Left ventricle myocardium inferior (tissue), 1 donor: ENCODE measurements at regions not wholly inside any gene's neighbourhood (a gene's known extent, or its start where the extent isn't known, plus 50 kb on each side); places are given as distances from the start of the nearest gene placed in this dataset.

Experiments used
- DNase-seq: peaks from one replicate; pipeline ENCODE4 v3.0.0-alpha.2; 2020
- H3K27ac ChIP-seq: fragments of 200-600 bp; replicated peaks from 2 replicates; pipeline ENCODE4 v1.8.0; 2021
- H3K27me3 ChIP-seq: fragments of 200-600 bp; 2 replicates; pipeline ENCODE4 v1.8.0; 2021; ENCODE audit warnings: low read depth
- H3K36me3 ChIP-seq: fragments of 200-600 bp; 2 replicates; pipeline ENCODE4 v1.8.0; 2021
- H3K4me1 ChIP-seq: fragments of 200-600 bp; 2 replicates; pipeline ENCODE4 v1.8.0; 2021
- H3K4me3 ChIP-seq: fragments of 200-600 bp; 2 replicates; pipeline ENCODE4 v1.8.0; 2021; ENCODE audit warnings: mild to moderate bottlenecking, moderate library complexity
- H3K9me3 ChIP-seq: fragments of 200-600 bp; replicated peaks from 2 replicates; pipeline ENCODE4 v1.8.0; 2021
- intact Hi-C: fragments of 100-400 bp; cut with micrococcal nuclease; formaldehyde crosslinking; loops from one replicate; pipeline ENCODE4 v1.11.0; 2022
- TF ChIP-seq, protein P1 (sequence below): fragments of 200-600 bp; IDR thresholded peaks from 2 replicates; pipeline ENCODE4 v1.8.0; 2021; ENCODE audit warnings: antibody characterized with exemption, mild to moderate bottlenecking, borderline replicate concordance
- donor health status: DM: no; HTN: yes; CAD: no; lungs with severe emphysema.

DNA sequence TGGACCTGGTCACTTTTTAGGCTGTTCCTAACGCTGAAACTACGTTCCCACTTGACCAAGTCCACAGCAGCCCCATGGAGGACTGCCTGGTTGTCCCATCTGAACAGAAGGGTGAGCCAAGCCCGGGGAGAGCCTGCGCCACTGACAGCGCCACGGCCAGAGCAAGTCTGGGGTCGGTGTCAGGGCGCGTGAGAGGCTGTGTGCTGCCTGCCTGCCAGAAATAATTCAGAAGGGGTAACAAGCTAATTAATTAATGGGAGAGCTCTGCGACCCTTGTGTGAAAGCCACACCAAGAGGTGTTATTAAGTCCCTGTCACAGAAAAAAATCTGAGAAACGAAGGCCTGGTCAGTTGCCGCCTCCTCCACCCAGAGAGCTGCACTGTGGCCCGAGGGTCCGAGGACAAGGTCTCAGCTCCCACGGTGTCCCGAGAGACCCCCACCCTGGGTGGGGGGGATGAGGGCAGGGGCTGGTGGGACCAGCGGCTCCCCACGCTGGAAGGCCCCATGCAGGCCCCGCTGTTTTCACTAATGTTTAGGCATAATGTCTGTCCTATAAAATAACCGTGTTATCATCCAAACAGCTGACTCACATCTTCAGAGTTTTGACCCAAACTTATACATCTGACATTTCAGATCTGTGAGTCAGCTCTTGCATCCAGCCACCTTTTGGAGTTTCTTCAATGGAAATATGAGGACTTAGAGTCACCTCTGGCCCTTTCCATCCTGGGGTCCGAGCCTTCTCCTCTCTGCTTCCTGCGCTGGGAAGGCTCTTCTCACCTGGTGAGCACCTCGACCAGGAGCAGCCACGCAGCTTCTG lies 58.5 kb downstream of the DLL1 start:
- Histone ChIP-seq H3K36me3 (no peaks in the 10 kb centered on the region), H3K4me1 (peaks cover 11% of the 10 kb centered on the region), H3K27ac (no peak overlapping the region), H3K27me3 (no peaks in the 10 kb centered on the region), H3K4me3 (no peak overlapping the region), H3K9me3 (no peaks in the 10 kb centered on the region)
- TF ChIP-seq, protein P1, sequence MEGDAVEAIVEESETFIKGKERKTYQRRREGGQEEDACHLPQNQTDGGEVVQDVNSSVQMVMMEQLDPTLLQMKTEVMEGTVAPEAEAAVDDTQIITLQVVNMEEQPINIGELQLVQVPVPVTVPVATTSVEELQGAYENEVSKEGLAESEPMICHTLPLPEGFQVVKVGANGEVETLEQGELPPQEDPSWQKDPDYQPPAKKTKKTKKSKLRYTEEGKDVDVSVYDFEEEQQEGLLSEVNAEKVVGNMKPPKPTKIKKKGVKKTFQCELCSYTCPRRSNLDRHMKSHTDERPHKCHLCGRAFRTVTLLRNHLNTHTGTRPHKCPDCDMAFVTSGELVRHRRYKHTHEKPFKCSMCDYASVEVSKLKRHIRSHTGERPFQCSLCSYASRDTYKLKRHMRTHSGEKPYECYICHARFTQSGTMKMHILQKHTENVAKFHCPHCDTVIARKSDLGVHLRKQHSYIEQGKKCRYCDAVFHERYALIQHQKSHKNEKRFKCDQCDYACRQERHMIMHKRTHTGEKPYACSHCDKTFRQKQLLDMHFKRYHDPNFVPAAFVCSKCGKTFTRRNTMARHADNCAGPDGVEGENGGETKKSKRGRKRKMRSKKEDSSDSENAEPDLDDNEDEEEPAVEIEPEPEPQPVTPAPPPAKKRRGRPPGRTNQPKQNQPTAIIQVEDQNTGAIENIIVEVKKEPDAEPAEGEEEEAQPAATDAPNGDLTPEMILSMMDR, result no peak
- peak; percentile 6 for DNase-seq
- intact Hi-C loops, result no loop called here

DNA sequence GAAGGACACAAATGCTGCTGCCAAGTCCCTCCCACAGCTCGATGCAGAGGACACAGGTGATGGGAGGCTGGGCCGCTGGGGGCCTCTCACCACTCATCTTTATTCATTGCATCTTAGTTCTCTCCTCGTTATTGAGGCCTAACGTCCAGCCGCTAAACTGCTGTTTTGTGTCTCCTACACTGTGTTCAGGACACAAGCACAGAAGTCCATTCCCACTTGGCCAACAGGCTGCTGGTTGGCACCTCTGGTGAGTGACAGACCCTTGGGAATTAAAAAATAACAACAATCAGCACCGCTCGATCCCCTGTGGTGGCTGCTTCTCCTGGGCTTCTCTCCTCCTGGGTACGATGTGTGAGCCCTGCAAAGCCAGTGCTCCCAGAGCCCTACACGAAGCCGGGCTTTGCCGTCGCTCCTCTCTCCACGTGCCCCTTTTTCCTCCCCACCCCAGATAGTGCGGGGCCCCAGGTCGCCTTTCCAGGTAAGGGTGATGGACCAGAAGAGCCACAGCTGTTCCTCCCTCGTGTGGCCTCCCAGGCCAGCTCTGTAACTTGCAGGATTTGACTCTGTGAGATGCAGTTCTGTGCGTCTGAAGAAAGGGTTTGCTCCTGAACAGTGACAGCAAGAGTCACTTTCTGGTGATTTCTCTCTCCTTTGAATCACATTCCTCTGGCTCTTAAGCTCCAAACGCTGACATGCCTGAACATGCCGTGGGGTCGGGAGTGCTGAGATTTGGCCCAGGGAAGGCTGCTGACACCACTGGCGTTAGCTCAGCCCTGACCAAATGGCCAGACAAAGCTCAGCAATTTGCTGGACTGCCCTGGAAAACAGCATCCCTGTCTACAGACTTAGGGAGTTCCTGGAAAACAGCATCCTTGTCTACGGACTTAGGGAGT lies 59.3 kb downstream of the DLL1 start:
- intact Hi-C loops, result no loop called here
- Histone ChIP-seq H3K9me3 (no peaks in the 10 kb centered on the region), H3K27me3 (no peaks in the 10 kb centered on the region), H3K4me3 (no peak overlapping the region), H3K36me3 (no peaks in the 10 kb centered on the region), H3K27ac (no peak overlapping the region), H3K4me1 (peaks cover 11% of the 10 kb centered on the region)
- TF ChIP-seq, protein P1, result no peak
- DNase-seq, result peak; percentile 9

DNA sequence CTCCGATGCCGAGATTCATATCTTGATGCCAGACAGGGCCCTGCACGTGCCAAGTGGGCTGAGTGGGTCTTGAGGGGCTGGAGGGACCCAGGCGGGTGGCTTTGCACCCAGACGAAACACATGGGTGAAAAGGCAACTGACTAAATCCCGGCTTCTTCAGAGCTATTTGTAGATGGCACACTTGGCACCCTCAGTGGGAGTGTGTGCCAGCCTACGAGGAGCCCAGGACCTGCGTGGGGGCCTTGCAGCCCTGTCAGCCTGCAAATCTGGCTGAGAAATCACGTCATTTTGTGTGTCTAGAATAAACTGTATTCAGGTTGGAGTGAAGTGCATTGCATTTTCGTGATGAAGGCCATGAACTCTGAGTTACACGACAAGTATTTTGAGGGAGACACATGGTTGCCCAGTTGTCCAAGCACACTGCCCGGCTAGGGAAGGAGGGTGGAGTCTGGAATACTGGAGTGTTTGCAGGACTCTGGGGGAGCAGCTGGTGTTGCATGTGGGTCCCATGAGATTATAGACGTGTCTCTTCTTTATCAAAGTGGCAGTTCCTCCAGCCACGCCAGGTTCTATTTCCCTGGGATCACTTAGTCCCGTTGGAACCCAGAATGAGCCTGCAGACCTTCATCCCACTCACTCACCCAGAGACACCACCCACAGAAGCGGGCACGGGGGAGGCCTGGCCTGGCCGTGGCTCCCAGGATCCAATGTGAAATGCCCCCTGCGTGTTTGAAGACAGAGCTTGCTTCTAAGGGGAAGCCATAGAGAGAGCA lies 60.2 kb downstream of the DLL1 start:
- intact Hi-C loops, result no loop called here
- Histone ChIP-seq H3K9me3 (no peaks in the 10 kb centered on the region), H3K27ac (no peak overlapping the region), H3K36me3 (no peaks in the 10 kb centered on the region), H3K4me3 (no peak overlapping the region), H3K27me3 (no peaks in the 10 kb centered on the region), H3K4me1 (peaks cover 11% of the 10 kb centered on the region)
- DNase-seq, result peak; percentile 19
- TF ChIP-seq, protein P1, result no peak

DNA sequence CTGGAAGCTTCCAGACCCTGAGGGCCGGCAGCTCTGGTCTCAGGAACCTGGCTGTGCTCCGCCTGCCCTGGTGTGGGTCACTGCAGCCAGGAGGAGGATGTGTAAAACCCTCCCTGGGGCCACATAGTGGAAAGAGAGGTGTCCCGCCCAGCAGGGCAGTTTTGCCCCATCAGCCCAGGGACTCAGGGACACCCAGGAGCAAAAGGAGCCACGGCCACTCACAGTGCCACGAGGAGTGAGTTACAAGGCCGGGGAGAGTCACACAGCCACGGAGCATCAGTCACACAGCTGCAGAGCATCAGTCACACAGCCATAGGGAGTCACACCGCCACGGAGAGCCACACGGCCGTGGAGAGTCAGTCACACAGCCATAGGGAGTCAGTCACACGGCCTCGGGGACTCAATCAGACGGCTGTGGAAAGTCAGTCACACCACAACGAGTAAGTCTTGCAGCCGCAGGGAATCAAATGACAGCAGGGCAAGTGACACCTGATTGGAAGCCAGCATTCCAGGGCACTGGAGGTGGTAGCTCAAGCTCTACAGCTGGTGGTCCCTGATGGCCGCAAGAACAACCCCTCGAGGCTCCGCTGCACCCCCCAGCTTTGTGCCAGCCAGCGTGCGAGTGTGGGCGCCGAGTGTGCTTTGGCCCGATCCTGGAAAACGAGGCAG lies 60.9 kb downstream of the DLL1 start:
- no peak overlapping the region for H3K4me3 ChIP-seq
- H3K36me3 ChIP-seq, result no peaks in the 10 kb centered on the region
- H3K27me3 ChIP-seq, result no peaks in the 10 kb centered on the region
- peak; percentile 11 for DNase-seq
- TF ChIP-seq, protein P1, result no peak
- intact Hi-C loops, result no loop called here
- H3K4me1 ChIP-seq, result peaks cover 11% of the 10 kb centered on the region
- no peak overlapping the region for H3K27ac ChIP-seq
- H3K9me3 ChIP-seq, result no peaks in the 10 kb centered on the region

DNA sequence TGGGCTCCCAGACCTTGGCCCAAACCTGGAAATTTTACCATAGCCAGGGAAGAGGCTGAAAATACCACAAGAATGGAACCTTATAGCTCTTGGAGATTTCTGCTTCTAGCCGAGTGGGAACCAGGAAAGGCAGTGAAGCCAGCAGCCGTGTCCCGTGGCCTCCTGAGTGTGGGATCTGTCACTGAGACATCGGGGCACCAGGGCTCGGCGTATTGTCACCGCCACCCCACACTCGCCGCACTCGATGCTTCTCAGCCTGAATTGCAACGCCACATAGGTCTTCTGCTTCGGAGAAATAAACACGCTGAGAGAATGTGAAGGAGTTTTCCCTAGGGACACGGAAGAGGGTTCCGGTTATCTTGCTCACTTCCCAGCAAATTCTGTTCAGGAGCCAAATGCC lies 61.5 kb downstream of the DLL1 start:
- DNase-seq, result peak; percentile 5
- no peaks in the 10 kb centered on the region for H3K36me3 ChIP-seq
- H3K4me3 ChIP-seq, result no peak overlapping the region
- H3K9me3 ChIP-seq, result no peaks in the 10 kb centered on the region
- TF ChIP-seq, protein P1, result no peak
- intact Hi-C loops, result no loop called here
- H3K4me1 ChIP-seq, result peaks cover 11% of the 10 kb centered on the region
- no peak overlapping the region for H3K27ac ChIP-seq
- H3K27me3 ChIP-seq, result no peaks in the 10 kb centered on the region
